ENCODE measurements at regions not wholly inside any gene's neighbourhood (a gene's known extent, or its start where the extent isn't known, plus 50 kb on each side); places are given as distances from the start of the nearest gene placed in this dataset.
A peak's percentile ranks its signal among the peaks of the same experiment; 100 is the strongest.
"Not testable (repeated sequence)": the region's sequence is repeated elsewhere in the genome, so short reads cannot be mapped to it uniquely, and the experiment has no call there.

DNA sequence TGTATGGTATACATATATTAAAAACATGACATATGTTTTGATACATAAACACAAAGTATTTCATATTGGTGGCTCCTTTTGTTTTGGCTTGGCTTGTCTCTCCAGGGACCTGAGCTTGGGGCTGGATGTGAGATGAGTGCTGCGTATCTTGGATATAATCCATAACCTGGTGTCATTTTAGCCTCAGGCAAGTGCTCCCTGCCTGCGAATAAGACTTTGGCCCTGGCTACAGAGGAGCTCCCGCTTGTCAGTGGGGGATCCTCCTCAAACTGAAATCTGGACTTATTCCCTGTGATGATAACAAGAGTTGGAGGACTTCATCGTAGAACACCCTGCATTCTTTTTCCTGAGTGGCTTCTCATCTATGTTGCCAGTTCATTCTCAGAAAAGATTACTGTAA is 341.7 kb upstream of the CLINT1 start:
- no peak for DNase-seq (ENCODE audit: low read depth)

DNA sequence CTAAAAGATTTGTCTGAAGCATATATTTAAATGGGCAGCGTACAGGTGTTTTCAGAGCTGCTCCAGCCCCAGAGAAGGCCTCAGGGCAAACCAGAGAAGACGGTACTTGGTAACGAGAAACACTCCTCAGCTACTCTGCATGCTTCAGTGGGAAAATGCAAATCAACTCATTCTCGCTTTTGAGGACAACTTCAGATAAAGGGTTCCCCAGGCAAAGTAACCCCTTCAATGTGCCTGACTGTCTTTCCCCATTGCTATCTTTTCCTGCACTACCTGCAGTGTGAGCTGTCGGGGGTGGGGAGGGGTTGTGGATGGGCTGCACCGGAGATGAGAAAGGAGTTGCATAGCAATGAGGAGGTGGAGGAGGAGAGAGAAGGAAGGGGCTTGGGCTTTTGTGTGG is 339.7 kb upstream of the CLINT1 start:
- no peak for DNase-seq (ENCODE audit: low read depth)

DNA sequence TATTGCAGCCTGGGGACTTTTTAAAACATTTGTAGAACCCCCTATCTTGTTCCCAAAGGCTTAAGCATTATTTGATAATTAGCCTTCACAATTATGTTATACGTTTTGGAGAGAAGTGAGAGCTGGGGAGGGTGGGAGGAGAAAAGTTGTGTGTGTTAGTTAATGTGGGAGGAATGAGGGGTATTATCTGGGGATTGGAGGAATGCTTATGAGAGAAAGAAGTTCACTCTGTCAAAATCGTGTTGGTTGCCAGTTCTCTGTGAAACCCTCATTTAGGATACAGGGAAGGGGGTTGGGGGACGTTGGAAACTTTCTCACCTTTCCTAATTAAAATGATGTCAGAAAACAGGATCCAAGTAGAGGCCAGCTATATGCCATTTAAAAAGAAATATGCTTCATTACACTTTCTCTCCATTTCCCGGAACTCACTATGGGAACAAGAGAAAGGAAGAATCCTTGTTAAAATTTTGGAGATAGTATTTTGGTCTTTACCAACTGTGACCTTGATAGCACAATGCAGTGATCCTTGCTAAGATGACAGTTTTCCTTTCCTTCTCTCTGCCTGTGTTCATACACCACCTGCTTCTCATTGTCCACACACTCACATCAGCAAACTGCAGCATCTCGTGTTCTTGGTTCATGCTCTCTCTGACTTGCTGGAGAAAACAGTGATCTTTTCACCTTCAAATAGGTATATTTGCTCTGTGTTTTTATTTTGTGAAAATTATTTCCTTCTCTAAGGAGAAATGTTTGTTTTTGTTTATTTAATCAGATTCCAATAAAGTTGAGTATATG is 336.7 kb upstream of the CLINT1 start:
- no peak for DNase-seq (ENCODE audit: low read depth)

DNA sequence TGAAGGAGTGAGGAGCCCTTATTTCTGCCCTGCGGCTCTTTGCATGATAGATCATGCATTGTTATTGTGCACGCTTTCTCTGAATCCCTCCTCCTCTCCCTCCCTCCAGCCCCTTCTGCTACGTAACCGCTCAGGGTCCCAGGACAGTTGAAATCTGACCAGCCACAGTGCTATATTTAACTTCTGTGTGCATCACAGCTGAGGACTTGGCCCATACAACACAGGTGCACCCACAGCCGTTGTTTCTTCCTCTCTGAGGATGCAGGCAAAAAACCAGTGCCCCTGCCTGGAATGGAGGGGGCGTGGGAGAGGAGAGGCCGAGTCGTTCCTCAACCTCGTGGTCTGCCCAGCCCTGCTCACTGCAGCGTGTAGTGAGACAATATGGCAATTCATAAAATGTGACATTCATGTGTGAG is 335.6 kb upstream of the CLINT1 start:
- no peak for DNase-seq (ENCODE audit: low read depth)

DNA sequence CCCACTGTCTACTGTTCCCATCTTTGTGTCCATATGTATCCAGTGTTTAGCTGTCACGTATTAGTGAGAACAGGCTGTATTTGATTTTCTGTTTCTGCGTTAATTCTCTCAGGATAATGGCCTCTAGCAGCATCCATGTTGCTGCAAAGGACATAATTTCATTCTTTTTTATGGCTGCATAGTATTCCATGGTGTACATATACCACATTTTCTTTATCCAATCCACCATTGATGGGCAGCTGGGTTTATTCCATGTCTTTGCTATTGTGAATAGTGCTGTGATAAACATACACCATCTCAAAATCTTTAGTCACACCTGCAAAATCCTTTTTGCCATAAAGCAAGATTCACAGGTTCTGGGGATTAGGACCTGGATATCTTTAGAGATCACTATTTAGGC is 334.4 kb upstream of the CLINT1 start:
- DNase-seq (ENCODE audit: low read depth), result not testable (repeated sequence)

DNA sequence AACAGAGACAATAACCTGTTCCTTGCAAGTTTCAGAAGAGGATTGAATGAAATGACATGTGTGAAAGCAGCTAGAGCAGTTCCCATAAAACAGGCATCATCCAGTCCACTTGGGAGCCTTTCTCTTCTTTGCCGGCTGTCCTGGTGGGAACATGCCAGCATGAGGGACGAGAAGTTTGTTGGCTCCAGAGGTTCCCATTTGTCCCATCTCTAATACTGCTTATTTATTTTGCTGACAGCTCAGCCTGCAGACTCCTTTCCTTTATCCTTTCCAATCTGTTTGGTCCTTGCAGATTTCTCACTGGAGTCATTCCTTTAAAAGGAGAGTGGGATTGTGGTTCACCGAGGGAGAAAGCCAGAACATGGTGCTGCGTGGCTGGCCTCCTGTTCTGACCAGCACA is 321.5 kb upstream of the CLINT1 start:
- DNase-seq (ENCODE audit: low read depth), result no peak

DNA sequence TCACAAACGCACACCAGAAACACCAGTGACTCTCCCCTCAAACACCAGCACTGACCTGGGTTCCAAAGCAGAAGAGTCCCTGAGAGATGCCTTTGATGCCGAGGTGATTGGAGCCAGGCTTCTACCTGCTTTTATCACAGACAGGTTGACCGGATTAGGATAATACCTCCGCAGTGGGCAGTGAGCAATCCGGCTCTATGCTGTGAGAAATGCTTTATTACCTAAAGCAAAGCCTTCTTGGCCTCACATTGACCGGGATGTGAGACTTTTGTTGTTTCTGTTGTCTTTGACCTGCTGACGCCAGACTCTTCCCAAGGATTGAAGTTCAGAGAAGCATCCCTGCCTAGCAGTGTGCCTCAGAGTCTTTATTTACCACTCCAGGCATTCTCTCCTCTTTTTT is 320.3 kb upstream of the CLINT1 start:
- DNase-seq (ENCODE audit: low read depth), result no peak

DNA sequence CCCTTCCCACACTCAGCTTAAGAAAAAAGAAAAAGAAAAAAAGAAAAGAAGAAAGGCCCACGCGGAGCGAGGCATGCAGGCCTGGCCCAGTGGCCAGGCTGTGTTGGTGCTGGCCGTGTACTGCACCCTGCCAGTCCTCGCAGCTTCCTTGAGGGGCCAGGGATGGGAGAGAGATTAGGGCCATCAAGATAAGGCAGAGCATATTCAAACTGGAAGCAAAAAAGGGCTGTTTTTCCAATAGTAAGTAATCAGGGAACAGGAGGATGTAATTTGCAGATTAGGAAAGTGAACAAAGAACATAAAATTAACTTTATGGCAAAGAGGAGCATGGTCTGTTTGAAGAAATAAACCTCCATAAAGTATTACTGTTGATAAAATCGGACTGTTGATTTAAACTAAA is 319.6 kb upstream of the CLINT1 start:
- no peak for DNase-seq (ENCODE audit: low read depth)

DNA sequence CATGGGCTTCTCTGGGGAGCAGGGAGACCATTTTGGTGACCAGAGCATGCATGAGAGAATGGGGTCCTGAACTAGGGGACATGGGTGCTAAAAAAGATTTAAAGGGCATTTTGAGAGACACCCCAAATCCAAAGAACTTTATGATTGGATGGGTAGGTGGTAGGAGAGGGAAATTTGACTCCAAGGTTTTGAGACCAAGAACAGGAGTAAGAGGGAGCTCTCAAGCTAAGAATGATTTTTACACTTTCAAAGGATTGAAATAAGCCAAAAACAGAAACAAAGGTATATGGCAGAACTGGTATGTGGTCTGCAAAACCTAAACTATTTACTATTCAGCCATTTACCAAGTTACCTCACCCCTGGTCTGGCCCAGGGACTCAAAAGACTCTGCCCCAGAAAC is 318.2 kb upstream of the CLINT1 start:
- DNase-seq (ENCODE audit: low read depth), result no peak

DNA sequence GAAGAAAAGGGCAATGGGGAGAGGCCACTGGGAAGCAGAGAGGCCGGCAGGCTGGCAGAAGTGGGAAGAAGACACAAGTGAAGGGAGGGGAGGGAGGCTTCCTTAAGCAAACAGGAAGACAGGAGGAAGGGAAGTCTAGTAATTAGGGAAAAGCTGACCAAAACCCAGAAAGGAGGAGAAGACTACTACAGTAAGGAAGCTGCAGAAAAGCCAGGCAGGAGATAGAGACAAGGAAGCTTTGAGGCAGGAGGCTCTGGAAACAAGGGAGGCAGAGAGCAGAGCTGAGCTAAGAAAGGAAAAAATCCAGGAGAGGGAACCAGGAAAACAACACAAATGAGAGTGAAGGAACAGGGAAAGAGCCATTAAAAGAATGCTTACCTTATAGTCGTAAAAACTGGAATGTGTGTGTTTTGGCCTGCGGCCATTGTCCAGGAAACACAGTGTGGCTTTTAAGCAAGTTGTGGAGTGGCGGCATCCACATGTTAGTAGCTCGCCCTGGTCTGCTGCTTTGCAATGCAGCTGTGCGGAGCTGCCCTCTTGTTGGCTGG is 317.1 kb upstream of the CLINT1 start:
- no peak for DNase-seq (ENCODE audit: low read depth)

DNA sequence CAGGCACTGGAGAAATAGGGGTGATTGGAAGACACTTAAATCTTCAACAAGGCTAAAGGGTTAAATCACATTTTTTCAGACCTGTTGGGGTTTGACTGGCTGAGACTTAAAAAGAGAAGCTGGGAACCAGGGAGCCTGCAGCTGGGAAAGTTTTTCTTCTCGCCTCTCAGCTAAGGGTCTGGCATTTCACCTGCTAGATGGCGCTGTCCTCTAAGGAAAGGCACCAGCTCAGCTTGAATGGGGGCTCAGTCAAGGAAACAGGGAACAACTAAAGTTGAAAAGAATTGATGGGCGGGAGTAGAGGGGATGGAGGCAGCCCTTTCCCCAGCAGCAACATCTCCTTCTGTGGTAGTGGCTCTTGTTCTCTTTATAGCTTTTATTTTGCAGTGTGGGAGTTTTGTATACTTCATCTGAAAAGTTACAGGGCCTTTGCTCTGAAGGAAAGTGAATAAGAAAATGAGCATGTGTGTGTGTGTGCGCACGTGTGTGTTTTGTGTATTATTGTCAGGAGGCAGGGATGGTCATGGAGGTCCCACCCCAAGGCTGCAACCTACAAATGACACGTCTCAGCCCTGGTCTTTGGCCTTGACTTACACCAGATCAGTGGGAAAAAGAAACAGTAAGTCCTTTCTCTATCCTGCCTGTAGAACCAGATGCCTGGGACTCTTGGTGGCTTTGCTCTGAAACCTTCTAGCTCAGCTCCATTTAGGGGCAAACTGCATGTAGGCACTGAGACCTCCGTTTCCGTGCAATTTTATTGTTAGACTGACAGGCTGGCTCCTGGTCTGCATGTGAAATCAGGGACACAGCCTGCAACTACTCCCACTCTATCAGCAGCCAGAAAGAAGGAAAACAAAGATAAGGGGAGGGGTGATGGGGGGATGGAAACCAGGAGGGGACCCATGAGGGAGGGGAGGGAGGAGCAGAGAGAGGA is 316.2 kb upstream of the CLINT1 start:
- peak; percentile 20 for DNase-seq (ENCODE audit: low read depth)

DNA sequence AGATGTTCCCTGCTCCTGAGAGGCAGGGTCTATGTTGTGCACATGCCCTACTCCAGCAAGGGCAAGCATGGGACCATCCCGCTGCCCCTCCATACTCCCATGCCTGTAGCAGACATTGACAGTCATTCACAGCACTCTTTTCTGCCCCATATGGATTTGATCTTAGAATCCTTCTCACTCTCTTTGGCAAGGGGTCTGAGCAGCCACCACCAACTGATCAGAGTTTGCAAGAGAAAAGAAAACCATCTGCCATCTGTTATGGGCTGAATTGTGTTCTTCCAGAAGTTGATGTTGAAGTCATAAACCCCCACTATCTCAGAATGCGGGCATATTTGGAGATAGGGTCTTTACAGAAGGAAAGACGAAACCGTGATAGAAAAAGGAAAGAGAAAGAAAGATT is 315.1 kb upstream of the CLINT1 start:
- DNase-seq (ENCODE audit: low read depth), result no peak

DNA sequence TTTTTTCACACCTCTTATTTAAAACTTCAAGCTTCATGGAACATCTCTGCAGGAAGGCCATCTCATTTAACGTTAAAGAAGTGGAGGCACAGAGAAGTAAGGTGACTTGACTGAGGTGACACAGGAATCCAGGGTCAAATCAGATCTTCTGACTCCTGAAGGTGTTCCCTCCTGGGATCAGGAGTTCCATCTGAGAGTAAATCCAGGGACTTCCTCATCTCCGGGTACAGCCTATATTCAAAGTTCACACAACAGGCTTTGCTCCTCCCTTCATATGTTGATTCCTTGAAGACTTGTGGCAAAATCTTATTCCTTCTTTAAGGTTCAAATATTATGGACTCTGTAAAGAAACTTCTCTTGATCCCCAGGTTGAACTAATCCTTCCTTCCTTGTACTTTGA is 313.1 kb upstream of the CLINT1 start:
- DNase-seq (ENCODE audit: low read depth), result no peak

DNA sequence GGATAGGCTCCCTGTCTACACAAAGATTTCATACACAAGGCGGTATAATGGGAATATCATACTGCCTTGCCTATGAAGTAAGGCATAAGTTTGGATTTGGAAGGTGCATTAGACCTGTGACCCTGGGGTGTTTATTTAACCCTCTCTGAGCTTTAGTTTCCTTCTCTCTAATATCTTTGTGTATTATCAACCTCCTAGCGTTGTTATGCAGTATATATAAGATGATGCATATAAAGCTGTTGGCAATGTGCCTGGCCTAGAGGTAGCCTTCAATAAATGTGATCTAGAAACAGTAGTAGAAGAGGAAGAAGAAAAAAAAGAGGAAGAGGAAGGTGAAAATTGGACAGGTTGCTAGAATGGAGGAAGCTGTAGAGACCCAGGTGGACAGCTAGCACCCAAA is 311.6 kb upstream of the CLINT1 start:
- no peak for DNase-seq (ENCODE audit: low read depth)

DNA sequence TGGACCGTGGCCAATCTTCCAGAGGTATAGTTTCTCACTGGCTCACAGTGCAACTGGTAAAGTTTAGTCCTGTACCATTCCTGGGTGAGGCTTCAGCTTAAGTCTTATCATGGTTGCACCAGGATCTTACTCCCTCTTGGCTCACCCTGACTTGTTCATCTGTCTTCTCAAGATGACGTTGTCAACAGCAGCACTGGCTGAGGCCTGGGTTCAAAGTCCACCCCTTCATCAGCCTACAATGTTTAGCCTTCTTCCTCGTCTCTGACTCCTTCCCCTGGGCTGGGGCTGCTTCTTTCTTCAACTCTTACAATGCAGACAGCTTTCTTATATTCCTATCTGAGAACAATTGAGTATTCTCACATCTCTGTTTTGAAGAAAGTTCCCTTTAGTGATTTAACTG is 311.1 kb upstream of the CLINT1 start:
- no peak for DNase-seq (ENCODE audit: low read depth)

DNA sequence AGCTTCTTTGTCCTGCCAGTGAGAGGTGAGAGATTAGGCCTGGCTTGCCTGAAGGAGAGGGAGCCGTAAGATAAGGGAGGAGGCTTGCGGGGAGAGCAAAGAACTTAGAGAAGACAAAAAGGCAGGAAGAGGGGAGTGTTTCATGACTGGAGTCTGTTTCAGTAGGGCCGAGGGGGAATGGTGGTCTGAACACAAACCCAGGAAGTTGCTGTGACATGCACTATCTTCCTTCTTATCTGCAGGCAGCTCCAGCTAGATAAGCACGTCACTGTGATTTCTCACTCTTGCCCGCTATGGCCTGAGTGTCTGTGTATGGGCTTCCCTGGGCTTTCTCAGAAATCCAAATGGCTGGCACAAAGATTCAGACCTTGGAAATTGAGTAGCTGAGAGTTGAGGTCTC is 307.5 kb upstream of the CLINT1 start:
- no peak for DNase-seq (ENCODE audit: low read depth)

DNA sequence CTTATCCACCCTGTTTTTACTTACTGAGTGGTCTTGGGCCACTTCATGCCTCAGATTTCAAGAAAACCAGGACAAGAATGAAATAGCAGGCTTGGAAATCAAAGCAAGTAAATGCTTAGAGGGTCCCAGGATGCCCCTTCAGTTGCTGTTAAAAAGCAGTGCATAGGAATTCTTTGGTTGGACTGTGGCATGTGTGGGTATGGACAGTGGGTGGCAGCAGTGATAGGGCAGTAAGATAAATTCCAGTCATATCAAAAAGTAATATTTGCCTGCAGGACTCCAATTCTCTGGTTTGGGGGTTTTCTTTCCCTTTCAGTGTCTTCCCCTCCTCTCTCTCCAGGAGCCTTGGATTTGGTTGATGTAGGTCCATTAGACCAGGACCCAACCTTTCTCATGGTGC is 306.7 kb upstream of the CLINT1 start:
- no peak for DNase-seq (ENCODE audit: low read depth)

DNA sequence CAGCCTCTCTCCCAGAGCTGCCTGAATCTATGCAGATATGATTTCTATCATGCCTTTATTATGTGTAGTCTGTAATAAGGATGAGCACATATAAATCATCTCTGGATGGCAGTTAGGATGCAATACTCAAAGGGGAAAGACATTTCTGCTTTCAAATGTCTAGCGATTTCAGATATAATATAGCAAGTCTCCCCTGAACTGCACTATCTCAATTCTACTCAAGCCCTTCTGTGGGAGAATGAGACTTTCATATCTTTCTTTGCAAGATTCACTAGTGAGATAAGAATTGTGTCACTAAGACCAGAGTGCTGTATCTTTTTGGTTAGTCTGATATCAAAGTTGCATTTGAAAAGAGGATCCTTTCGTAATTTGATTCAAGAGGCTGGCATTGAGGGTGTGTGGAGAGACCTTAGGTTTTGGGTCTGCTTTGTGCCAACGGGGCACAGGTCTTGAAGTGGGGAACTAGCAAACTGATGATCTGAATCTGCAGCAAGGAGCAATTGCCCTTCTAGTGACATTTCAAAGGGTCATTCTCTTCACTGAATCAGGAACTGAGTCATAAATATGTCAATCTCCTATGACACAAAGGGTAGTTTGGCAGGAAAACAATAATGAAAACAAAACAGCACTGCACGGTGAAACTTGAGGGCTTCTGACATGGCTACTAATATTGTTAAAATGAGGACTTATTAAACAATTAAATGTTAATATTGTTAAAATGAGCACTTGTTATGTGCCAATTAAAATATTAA is 305.5 kb upstream of the CLINT1 start:
- no peak for DNase-seq (ENCODE audit: low read depth)

DNA sequence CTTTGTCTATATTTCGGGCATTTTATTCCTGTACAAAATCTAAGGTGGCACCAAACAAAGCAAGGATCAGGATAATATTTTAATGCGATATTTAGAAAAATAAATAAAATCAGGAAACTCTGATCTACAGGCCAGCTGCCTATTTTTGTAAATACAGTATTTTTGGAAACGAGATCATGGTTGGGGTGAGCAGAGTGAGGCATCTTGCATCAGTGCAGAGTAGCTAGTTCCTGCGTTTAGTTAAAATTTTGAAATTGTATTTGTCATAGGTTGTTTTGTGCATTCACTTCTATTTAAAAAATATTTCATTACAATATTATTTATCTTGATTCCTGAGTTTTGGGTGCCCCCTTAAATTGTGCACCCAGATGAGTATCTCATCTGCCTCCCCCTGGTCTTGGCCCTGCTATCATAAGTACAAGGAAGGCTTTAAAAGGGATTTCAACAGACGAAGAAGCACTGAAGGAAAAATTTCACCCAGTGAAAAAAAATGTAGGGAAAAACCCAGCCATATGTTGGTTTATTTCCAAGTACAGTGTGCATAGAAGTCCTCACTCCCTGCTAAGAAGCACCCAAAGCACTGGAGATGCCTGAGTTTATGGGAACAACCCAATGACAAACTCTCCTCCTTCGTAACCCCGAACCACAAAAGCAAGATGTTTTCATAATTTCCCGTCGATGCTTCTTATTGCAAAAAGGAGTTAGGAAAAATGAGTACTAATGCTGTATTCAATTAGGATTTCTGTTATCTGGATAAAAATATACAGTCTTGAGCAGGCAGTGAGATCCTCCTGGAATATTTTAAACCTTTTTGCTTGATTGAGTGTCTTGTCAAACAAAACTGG is 304.7 kb upstream of the CLINT1 start:
- no peak for DNase-seq (ENCODE audit: low read depth)

DNA sequence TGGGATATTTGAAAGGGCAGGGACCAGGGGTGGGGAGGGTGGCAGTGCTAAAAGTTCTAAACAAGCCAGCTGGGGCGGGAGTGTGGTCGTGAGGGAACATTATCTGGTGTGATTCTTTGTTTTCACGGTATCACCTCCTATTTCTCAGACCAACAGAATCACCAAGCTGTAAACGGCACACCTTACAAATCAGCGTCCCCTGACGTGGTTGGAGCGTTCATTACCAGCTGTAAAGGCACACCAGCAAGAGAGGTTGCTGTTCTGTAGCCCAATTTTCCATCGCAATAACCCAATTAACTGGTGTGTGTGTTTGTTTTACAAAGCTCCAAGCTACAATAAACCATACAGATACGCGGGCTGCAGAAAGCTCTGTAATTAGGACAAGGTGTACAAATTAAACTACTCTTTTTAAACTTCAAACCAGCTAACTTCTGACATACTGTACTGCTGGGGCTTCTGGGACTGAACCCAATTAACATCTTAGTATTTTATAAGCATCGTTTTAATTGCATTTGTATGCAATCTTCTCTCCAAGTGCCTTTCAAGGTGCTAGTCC is 303.6 kb upstream of the CLINT1 start:
- DNase-seq (ENCODE audit: low read depth), result no peak

DNA sequence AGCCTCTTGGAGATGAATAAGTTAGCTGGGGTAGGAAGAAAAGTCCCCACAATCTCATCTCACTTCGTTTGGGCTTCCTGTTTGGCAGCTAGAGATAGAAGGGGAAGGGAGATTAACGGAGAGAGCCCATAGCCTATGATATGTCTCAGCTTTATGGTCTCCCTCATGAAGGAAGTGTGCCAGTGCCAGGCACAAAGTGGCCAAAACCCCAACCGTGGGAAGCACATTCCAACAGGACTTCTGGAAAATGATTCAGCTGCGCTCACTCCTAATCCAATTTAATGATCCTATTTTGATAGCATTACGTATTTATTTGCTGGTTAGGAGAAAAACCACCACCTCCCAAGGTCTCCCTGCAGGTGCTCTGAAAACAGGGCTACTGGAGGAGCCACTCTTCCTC is 303.1 kb upstream of the CLINT1 start:
- no peak for DNase-seq (ENCODE audit: low read depth)

All from stimulated activated CD8-positive, alpha-beta memory T cell treated with anti-CD3 and anti-CD28 coated beads, Interleukin-12 subunit alpha, Interleukin-12 subunit beta, amount 100 ng/mL, for 1 hour (primary cell).